ENCODE measurements at regions not wholly inside any gene's neighbourhood (a gene's known extent, or its start where the extent isn't known, plus 50 kb on each side); places are given as distances from the start of the nearest gene placed in this dataset.

DNA sequence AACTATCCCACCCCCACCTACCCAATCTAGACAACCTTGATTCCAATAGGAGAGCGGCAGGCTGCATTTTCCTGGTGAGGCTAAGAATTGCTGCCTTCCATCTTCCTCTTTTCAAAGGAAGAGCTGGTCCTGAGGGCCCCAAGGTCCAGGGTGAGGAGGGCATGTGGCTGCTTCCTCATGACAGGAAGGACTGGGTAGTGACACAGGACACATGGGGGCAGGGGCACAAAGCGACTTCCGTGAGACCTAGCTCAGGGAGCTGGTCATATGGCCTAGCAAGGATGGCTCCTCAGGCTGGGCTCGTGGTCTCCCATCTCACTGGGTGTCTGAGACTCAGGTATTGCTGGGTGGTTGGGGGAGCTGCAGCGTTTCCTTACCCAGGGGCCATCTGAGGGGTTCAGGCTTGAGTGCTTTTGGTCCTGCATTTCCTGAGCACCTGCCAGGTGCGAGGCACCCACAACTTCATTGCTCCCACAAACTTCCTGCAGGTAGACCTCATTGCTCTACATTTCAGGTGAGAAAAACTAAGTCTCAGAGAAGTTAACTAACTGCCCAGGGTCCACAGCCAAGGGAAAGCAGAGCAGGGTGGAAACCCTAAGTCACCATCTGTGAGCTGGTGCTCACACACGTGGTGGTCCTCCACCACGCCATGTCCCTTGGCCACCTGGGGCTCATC, 160.0 kb upstream of the TLE3 start:
- no peak for DNase-seq (ENCODE audit: low read depth in 3 of 3, low spot score in 1 of 3)

GRCh38 chr15:70257047-70257446, 159.3 kb upstream of the TLE3 start:
- no peak for DNase-seq (ENCODE audit: low read depth in 3 of 3, low spot score in 1 of 3)

DNA sequence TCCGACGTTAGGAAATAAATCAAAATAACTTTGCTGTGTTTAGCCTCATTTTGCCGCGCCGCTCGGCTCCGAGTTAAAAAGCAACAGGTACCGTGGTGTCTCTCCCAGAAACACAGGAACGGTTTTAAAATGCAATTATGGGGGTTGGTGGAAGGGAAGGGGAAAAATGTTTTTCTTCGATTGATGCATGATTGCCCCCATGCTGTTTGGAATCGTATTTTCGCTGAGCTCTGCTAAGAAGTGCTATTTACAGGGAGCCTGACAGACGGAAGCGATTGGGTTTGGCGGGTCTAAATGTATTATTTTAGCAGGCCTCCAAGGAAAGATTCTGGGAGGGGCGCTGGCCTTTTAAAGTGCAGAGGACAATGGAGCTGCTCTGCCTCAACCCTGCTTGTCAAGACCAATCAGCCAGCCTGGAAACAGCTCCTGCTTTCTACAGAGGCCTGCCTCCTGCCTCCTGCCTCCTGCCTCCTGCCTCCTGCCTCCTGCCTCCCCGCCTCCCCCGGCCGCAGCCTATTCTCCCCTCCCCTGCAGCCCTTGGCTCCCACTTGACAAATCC, 156.7 kb upstream of the TLE3 start:
- DNase-seq (ENCODE audit: low read depth in 3 of 3, low spot score in 1 of 3) = no peak

- DNase-seq (ENCODE audit: low read depth in 3 of 3, low spot score in 1 of 3) = no peak
Observed at GRCh38 chr15:70253461-70254156, 155.9 kb upstream of the TLE3 start.

GRCh38 chr15:70252951-70253320, 155.2 kb upstream of the TLE3 start:
- no peak for DNase-seq (ENCODE audit: low read depth in 3 of 3, low spot score in 1 of 3)

- DNase-seq (ENCODE audit: low read depth in 3 of 3, low spot score in 1 of 3) = no peak
Observed at GRCh38 chr15:70252056-70252950, 154.6 kb upstream of the TLE3 start.

- DNase-seq (ENCODE audit: low read depth in 3 of 3, low spot score in 1 of 3) = no peak
Observed at GRCh38 chr15:70251246-70251990, 153.7 kb upstream of the TLE3 start.

- DNase-seq (ENCODE audit: low read depth in 3 of 3, low spot score in 1 of 3) = no peak
Observed at GRCh38 chr15:70250208-70251201, 152.8 kb upstream of the TLE3 start.

DNA sequence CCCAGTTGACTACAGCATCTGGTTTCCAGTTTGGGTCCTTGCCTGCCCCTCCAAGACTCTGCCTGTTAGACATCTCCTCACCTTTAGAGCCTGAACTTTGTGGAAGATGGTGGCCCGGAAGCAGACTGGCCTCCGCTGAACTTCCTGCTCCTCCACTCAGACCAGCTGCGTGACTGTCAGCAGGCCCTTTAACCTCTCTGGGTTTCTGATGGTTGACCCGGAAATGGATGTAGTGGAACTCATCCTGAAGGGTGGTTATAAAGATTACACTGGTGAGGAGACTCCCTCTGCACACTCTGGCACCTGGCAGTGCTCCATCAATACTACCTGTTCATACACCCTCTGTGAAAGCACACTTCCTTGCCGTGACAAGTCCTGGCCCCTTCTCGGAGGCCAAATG, 151.9 kb upstream of the TLE3 start:
- no peak for DNase-seq (ENCODE audit: low read depth in 3 of 3, low spot score in 1 of 3)

DNA sequence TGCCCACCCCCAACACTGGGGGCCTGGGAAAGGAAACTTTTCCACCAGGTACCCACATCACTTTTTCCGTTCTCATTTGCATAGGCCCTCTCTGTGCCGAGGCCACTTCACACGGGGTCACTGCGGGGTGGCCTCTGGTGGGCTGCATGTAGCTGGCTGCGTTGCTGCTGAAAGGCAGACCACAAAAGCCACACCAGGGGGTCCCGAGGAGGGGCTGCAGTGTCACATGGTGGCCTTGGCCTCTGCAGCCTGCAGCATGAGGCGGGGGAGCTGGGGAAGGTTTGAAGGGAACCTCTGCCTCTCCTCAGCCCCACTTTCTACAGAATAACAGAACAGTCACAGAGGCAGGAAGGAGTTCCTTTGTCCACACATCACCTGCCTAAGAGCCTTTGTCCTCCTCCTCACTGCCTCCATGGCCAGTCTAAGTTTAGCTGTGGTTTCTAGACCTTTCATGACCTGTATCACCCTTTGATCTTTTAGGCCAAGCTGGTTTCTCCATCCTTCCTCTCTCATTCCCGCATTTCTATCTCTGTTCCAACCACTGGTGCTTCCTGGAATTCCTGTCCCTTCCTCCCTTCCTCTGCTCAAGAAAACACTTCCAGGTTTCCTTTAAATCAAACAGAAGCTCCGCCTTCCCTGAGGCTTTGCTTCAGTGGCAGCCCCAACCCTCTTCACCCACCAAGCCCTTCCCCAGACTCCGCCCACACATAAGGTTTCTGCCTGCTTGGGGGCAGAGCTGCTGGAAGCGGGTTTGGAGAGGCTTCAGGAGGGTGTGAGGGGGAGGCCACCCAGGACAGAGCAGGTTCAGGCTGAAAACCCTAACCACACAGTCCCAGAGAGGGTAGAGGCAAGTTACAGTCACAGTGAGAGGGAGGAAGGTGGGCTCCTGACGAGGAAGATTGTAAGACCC, 150.7 kb upstream of the TLE3 start:
- DNase-seq (ENCODE audit: low read depth in 3 of 3, low spot score in 1 of 3) = no peak

DNA sequence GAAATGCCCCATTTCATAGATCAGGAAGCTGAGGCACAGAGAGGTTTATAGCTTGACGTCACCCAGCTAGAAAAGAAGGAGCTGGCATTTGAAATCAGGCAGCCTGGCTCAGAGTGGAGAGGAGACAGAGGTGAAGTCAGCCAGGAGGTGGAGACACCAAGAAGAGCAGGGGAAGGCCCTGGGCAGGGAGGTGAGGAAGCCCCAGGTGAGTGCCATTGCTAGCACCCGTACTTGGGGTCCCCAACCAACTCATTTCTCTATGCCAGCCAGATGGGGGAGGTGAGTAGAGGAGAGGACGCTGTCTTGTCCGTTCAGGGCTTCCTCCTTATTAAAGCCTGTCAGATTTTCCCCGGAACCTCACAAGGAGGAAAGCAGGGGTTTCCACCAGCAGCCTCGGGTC, 149.6 kb upstream of the TLE3 start:
- no peak for DNase-seq (ENCODE audit: low read depth in 3 of 3, low spot score in 1 of 3)

DNA sequence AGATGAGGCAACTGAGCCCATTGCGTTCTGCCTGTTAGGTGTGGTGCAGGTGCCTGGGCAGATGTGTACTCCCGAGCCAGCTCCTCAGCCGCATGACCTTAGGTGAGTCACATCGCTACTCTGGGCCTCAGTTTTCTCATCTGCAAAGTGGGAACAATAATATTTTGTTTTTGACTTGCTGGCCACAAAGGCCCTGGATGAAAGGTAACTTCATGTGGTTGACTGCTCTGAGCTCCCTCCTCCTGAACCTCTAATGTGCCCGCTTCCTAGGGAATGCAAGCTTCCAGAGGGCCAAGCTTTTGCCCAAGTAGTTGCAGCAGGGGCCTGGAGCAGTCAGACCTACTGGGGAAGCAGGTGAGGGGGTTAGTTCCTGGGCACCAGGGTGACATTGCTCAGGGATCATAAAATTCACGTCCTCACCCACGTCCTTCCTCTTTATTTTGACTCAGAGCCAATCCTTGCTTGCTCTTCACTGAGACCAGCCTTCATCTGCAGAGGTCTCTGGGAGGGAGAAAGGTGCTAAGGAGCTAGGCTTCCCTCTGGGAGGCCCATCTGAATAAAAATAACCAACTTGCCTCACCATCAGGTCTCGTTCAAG, 149.0 kb upstream of the TLE3 start:
- DNase-seq (ENCODE audit: low read depth in 3 of 3, low spot score in 1 of 3) = no peak

DNA sequence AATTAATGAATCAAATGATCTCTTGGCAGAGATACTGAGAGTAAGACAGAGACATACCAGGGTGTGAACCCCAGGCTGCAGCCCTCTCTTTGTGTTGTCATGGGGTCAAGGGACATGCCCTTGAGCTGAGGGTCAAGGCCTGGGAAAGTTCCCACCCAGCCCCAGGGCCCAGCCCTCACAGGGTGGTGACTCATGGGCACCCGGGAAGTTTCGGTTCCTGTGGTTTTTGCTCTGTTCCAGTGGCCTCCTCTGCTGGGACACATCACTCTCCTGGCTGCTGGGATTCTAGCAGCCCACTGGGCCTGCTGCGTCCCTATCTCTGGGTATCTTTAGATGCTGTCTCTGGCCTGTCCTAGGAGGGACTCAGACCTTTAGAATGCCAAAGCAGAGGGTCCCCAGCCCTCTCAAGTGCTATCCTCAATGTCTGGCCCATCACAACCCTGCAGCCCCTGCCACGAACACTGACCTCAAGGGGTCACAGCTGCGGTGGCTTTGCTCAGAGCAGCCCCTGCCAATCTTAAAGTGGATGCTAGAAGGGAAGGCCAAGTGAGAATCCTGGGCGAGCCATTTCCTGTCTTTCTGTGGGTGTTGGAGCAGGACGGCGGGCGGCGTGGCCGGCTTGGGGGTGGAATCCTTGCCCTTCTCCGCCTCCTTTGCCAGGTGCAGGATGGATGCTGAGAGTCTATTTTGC, 148.4 kb upstream of the TLE3 start:
- no peak for DNase-seq (ENCODE audit: low read depth in 3 of 3, low spot score in 1 of 3)

DNA sequence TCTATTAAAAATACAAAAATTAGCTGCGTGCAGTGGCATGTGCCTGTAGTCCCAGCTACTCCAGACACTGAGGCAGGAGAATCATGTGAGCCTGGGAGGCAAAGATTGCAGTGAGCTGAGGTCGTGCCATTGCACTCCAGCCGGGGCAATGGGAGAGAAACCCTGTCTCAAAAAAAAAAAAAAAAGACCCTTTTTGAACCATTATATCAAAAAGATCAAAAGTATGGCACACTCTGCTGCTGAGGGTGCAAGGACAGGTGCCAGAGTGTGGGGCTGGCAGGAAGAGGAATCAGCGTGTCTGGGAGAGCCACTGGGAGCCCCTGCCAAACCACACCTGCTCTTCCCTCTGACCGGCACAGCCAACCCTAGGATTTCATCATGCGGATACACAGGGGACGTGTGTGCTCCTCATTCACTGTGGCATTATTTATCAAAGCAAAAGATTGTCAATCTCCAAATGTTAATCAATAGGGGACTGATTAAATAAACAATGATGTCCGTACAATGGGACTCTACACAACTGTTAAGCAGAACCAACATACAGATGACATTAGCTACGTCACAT, 147.3 kb upstream of the TLE3 start:
- DNase-seq (ENCODE audit: low read depth in 3 of 3, low spot score in 1 of 3) = no peak

DNA sequence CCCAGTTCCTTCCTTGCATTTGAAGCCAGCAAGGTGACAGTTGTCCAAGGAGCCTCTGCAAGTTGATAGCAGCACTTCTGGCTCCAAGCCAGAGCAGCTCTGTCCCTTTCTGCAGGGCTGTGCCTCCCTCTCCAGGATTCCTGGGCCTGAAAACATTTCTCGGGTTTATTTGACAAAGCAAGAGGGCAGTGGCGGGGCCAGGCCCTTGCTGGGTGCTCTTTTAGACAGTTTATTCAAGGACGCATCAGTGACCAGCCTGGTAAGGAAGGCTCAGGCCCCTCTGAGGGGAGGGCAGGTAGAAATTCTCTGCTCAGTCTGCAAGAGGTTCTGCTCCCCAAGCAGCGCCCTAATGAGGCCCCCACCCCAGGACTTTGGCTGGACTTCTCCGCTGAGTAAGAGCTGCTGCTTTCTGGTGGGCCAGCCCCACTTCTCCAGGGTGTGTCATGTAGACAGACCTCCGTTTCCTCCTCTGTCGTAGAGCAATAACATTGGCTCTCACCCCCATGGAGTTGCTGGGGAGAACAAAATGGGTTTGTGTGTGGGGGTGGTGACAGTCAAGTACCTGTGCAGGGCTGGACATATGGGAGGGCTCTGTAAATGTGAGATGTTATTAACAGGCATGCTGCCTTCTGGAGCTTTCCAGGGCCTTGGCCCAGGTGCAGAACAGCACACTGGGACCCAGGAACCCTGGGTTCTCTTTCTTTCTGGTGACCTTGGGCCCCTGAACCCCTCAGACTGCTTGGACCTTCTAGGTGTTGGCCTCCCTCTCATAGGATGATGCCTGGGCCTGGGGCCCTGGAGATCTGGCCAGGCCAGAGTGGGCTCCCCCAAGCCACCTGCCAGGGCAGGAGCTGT, 146.2 kb upstream of the TLE3 start:
- no peak for DNase-seq (ENCODE audit: low read depth in 3 of 3, low spot score in 1 of 3)

DNA sequence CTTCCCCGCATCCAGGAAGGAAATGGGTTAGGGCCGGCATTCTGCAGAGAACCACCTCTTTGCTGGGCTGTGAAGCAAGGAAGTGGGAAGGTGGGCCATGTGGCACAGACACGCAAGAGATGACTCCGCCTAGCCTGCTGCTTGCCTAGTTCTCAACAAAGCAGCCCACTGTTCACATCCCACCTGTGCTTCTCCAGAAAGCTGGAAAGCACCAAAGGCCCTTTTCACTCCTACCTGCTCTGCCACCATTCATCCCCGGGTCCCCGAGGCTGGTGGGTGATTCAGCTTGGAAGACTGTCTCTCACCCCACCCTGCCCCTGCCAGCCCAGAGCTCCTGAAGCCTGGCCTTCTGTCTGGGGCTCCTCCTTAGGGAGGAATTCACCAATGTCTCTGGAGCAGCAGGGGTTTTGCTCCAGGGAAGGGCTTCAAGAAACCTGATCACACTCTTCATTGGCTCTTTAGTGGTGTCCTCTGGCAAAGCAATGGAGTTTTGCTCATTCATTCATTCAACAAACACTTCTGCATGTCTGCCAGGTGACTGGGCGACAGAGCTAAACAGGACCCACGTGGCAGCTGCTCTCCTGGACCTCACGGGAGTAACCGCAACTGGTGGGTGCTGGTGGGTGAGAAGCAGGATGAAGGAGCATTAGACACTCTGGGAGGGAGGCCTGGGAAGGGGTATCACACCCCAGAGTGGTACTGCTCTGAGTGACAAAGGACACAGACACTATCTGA, 145.4 kb upstream of the TLE3 start:
- no peak for DNase-seq (ENCODE audit: low read depth in 3 of 3, low spot score in 1 of 3)
